B cell (primary cell): ENCODE measurements at regions not wholly inside any gene's neighbourhood (a gene's known extent, or its start where the extent isn't known, plus 50 kb on each side); places are given as distances from the start of the nearest gene placed in this dataset.

ENCODE experiments used
- ATAC-seq: fragments of 200-7000 bp; cut with Tn5 transposase; one replicate; pipeline ENCODE4 v1.10.0; 2021; ENCODE audit warnings: low read depth, mild to moderate bottlenecking, moderate number of reproducible peaks, moderate library complexity
- CTCF ChIA-PET: fragments of 350-600 bp; sonication (Branson Sonifier 250); formaldehyde crosslinking; loops from one replicate; lab custom pipeline; 2021; ENCODE audit warnings: antibody characterized with exemption, inconsistent platforms; lab: Charles Lee
- POLR2A ChIA-PET: fragments of 350-600 bp; sonication (Branson Sonifier 250); formaldehyde crosslinking; loops from one replicate; lab custom pipeline; 2021; ENCODE audit warnings: antibody characterized with exemption; lab: Charles Lee
- DNase-seq: peaks from one replicate; pipeline ENCODE4 v3.0.0; 2013
- H2AFZ ChIP-seq: 2 replicates; pipeline ENCODE4 v1.6.1; 2012; ENCODE audit warnings: mild to moderate bottlenecking, low read depth, low read length; ENCODE audit not compliant: insufficient read depth, poor library complexity, severe bottlenecking
- H3K27ac ChIP-seq, 2 donors: 1 replicate in 1 of 2; 2 replicates in 1 of 2; pipeline ENCODE4 v1.5.1; 2012 to 2013; ENCODE audit warnings: low read length in 2 of 2, mild to moderate bottlenecking in 2 of 2, moderate library complexity in 1 of 2
- H3K27me3 ChIP-seq, 4 experiments: fragments of 200-600 bp in 1 of 4; sonication (generic) in 1 of 4; replicated peaks in 1 of 4; 1 replicate in 2 of 4; 2 replicates in 2 of 4; pipeline versions ENCODE4 v1.6.1 to v1.7.0; 2013 to 2016; ENCODE audit warnings: low read length in 3 of 4, mild to moderate bottlenecking in 2 of 4, mixed read lengths in 1 of 4, moderate library complexity in 1 of 4; ENCODE audit not compliant: insufficient read depth in 4 of 4, control insufficient read depth in 3 of 4; ENCODE audit errors: control extremely low read depth in 1 of 4
- H3K36me3 ChIP-seq, 2 experiments: replicated peaks in 1 of 2; 1 replicate in 1 of 2; 2 replicates in 1 of 2; pipeline versions ENCODE4 v1.6.1 to v1.7.1; 2013; ENCODE audit warnings: low read length in 1 of 2; ENCODE audit not compliant: insufficient read depth in 2 of 2, control insufficient read depth in 1 of 2; ENCODE audit errors: control extremely low read depth in 1 of 2, extremely low read depth in 1 of 2
- H3K4me1 ChIP-seq, 2 donors: fragments of 200-600 bp in 1 of 2; sonication (generic) in 1 of 2; 1 replicate in 1 of 2; 2 replicates in 1 of 2; pipeline versions ENCODE4 v1.5.1 to v1.6.1; 2013 to 2017; ENCODE audit warnings: low read length in 2 of 2; ENCODE audit not compliant: control insufficient read depth in 2 of 2, insufficient read depth in 2 of 2
- H3K4me2 ChIP-seq: replicated peaks from 2 replicates; pipeline ENCODE3; 2012; ENCODE audit warnings: mild to moderate bottlenecking, low read depth, low read length; ENCODE audit not compliant: poor library complexity, severe bottlenecking
- H3K4me3 ChIP-seq, 5 experiments: fragments of 200-600 bp in 1 of 5; sonication (generic) in 1 of 5; 1 replicate in 3 of 5; 2 replicates in 2 of 5; pipeline versions ENCODE4 v1.5.1 to v1.7.0; 2011 to 2016; ENCODE audit warnings: low read length in 4 of 5, mild to moderate bottlenecking in 4 of 5, low read depth in 2 of 5, control low read depth in 1 of 5, moderate library complexity in 1 of 5; ENCODE audit not compliant: insufficient read depth in 1 of 5; ENCODE audit errors: control extremely low read depth in 1 of 5, extremely low read depth in 1 of 5
- H3K79me2 ChIP-seq: fragments of 200-600 bp; sonication (generic); one replicate; pipeline ENCODE4 v1.6.0; 2016; ENCODE audit warnings: low read length; ENCODE audit not compliant: control insufficient read depth, insufficient read depth
- H3K9ac ChIP-seq: fragments of 200-600 bp; sonication (generic); 2 replicates; pipeline ENCODE4 v1.6.1; 2017; ENCODE audit warnings: mild to moderate bottlenecking, low read length, moderate library complexity
- H3K9me3 ChIP-seq, 3 donors: one replicate each; pipeline versions ENCODE4 v1.6.1 to v1.7.1; 2013; ENCODE audit warnings: low read length in 2 of 3; ENCODE audit not compliant: control insufficient read depth in 2 of 3, insufficient read depth in 1 of 3; ENCODE audit errors: control extremely low read depth in 1 of 3
- H4K20me1 ChIP-seq: 2 replicates; pipeline ENCODE4 v1.6.0; 2012; ENCODE audit warnings: mild to moderate bottlenecking, low read length; ENCODE audit not compliant: insufficient read depth, control insufficient read depth, poor library complexity, severe bottlenecking
- H3K27ac Mint-ChIP-seq: one replicate; pipeline ENCODE4 v1.8.0; 2021; ENCODE audit warnings: mixed read lengths
- H3K27me3 Mint-ChIP-seq: one replicate; pipeline ENCODE4 v1.8.0; 2021; ENCODE audit warnings: mixed read lengths
- H3K4me1 Mint-ChIP-seq: one replicate; pipeline ENCODE4 v1.8.0; 2021; ENCODE audit warnings: mixed read lengths
- H3K4me3 Mint-ChIP-seq: one replicate; pipeline ENCODE4 v1.8.0; 2021; ENCODE audit warnings: mixed read lengths
- H3K9me3 Mint-ChIP-seq: one replicate; pipeline ENCODE4 v1.8.0; 2022; ENCODE audit warnings: mixed read lengths; ENCODE audit not compliant: insufficient read depth
- CTCF ChIP-seq: fragments of 200-600 bp; IDR thresholded peaks from one replicate; pipeline ENCODE4 v1.8.0; 2022; ENCODE audit warnings: antibody characterized with exemption, mild to moderate bottlenecking
- EZH2 ChIP-seq: IDR thresholded peaks from 2 replicates; pipeline ENCODE4 v1.6.1; 2012; ENCODE audit warnings: borderline replicate concordance, low read depth, mild to moderate bottlenecking, moderate library complexity, low read length; ENCODE audit not compliant: insufficient read depth, poor library complexity, severe bottlenecking
- WGBS: methylation state at CpG from one replicate; pipeline ENCODE4 v1.1.5; 2013; ENCODE audit warnings: missing lambda C conversion rate; ENCODE audit not compliant: insufficient coverage; 5-methylcytosine and 5-hydroxymethylcytosine counted together
- intact Hi-C: fragments of 100-400 bp; cut with micrococcal nuclease; formaldehyde crosslinking; loops from one replicate; pipeline ENCODE4 v1.10.0; 2022

GRCh38 chr12:66881386-66881785, 202.5 kb upstream of the GRIP1 start:
- no peak overlapping the region for H3K4me3 ChIP-seq
- H3K9me3 Mint-ChIP-seq: no peaks in the 10 kb centered on the region
- no peaks in the 10 kb centered on the region for H3K4me1 ChIP-seq
- H3K4me3 Mint-ChIP-seq: no peak overlapping the region
- no peak for TF ChIP-seq CTCF
- no peak for TF ChIP-seq EZH2
- H2AFZ ChIP-seq: no peak overlapping the region
- H3K9ac ChIP-seq: no peak overlapping the region
- no peak overlapping the region for H3K27ac Mint-ChIP-seq
- ChIA-PET CTCF (interaction anchor here (0.6 kb wide), 1 partner anchor 19 kb away, joined by 3 read pairs; no protein-coding TSS in a partner anchor), POLR2A (no interaction called here)
- H3K27ac ChIP-seq: no peak overlapping the region
- H3K79me2 ChIP-seq: no peaks in the 10 kb centered on the region
- DNase-seq: no peak
- no peaks in the 10 kb centered on the region for H4K20me1 ChIP-seq
- no peak overlapping the region for H3K4me2 ChIP-seq
- intact Hi-C loops: no loop called here
- peaks cover 0 to 7% (median 2%) of the 10 kb centered on the region in 4 experiments for H3K27me3 ChIP-seq
- peaks cover 23% of the 10 kb centered on the region for H3K27me3 Mint-ChIP-seq
- no peaks in the 10 kb centered on the region for H3K36me3 ChIP-seq
- no peak for ATAC-seq
- H3K4me1 Mint-ChIP-seq: no peaks in the 10 kb centered on the region
- no peaks in the 10 kb centered on the region for H3K9me3 ChIP-seq

- Histone ChIP-seq H3K27me3 (peaks cover 0 to 3% (median 0%) of the 10 kb centered on the region in 4 experiments), H3K4me2 (no peak overlapping the region), H3K27ac (no peak overlapping the region), H3K4me3 (no peak overlapping the region), H2AFZ (no peak overlapping the region), H3K9me3 (no peaks in the 10 kb centered on the region), H4K20me1 (no peaks in the 10 kb centered on the region), H3K36me3 (no peaks in the 10 kb centered on the region), H3K4me1 (no peaks in the 10 kb centered on the region), H3K79me2 (no peaks in the 10 kb centered on the region), H3K9ac (no peak overlapping the region)
- ChIA-PET CTCF (no interaction called here), POLR2A (no interaction called here)
- peaks cover 12% of the 10 kb centered on the region for H3K27me3 Mint-ChIP-seq
- ATAC-seq (no peak), DNase-seq (no peak)
- WGBS: 89% methylated on average over 3 of the region's 11 CpGs
- no peaks in the 10 kb centered on the region for H3K4me1 Mint-ChIP-seq
- intact Hi-C loops: no loop called here
- H3K27ac Mint-ChIP-seq: no peak overlapping the region
- H3K4me3 Mint-ChIP-seq: no peak overlapping the region
- no peaks in the 10 kb centered on the region for H3K9me3 Mint-ChIP-seq
- no peak for TF ChIP-seq CTCF
- TF ChIP-seq EZH2: no peak
Measured at GRCh38 chr12:66884091-66884490, 205.2 kb upstream of the GRIP1 start.
